Gastroesophageal sphincter (tissue), 3 donors: ENCODE measurements at regions not wholly inside any gene's neighbourhood (a gene's known extent, or its start where the extent isn't known, plus 50 kb on each side); places are given as distances from the start of the nearest gene placed in this dataset.

ENCODE experiments used
- CTCF ChIP-seq, 4 experiments: fragments of 200-600 bp in 2 of 4; fragments of 450-650 bp in 2 of 4; sonication (generic) in 1 of 4; IDR thresholded peaks; one replicate each; pipeline ENCODE4 v1.5.1; 2017 to 2019; ENCODE audit warnings: antibody characterized with exemption in 4 of 4, mild to moderate bottlenecking in 2 of 4, moderate library complexity in 2 of 4
- POLR2A ChIP-seq, 2 donors: fragments of 450-650 bp; IDR thresholded peaks; one replicate each; pipeline ENCODE4 v1.6.1; 2017; ENCODE audit warnings: antibody characterized with exemption in 2 of 2, mild to moderate bottlenecking in 2 of 2, moderate library complexity in 1 of 2
- POLR2AphosphoS5 ChIP-seq: sonication (generic); formaldehyde crosslinking; IDR thresholded peaks from one replicate; pipeline ENCODE4 v1.6.1; 2017; ENCODE audit warnings: antibody characterized with exemption

GRCh38 chr17:36807496-36808179, 129.6 kb upstream of the LHX1 start:
- TF ChIP-seq CTCF (IDR thresholded peaks at IDR 0.05) (no peak), POLR2A (IDR thresholded peaks at IDR 0.05) (no peak), POLR2AphosphoS5 (no peak)
